Transverse colon (tissue), 4 donors: ENCODE measurements at regions not wholly inside any gene's neighbourhood (a gene's known extent, or its start where the extent isn't known, plus 50 kb on each side); places are given as distances from the start of the nearest gene placed in this dataset.

Experiments used
- EP300 ChIP-seq: sonication (generic); formaldehyde crosslinking; IDR thresholded peaks from one replicate; pipeline ENCODE4 v1.6.1; 2017; ENCODE audit warnings: antibody characterized with exemption, low read depth
- POLR2A ChIP-seq: fragments of 450-650 bp; IDR thresholded peaks from one replicate; pipeline ENCODE4 v1.6.1; 2016; ENCODE audit warnings: antibody characterized with exemption, mild to moderate bottlenecking, moderate library complexity
- POLR2AphosphoS5 ChIP-seq, 3 donors: sonication (generic); formaldehyde crosslinking; IDR thresholded peaks; one replicate each; pipeline ENCODE4 v1.6.1; 2016; ENCODE audit warnings: antibody characterized with exemption in 3 of 3
- TF ChIP-seq, protein P1 (sequence below), 5 experiments: fragments of 200-600 bp in 3 of 5; fragments of 450-650 bp in 2 of 5; sonication (generic) in 3 of 5; IDR thresholded peaks; 1 replicate in 2 of 5; 2 replicates in 3 of 5; pipeline ENCODE4 v1.5.1; 2016 to 2017; ENCODE audit warnings: antibody characterized with exemption in 5 of 5, inconsistent platforms in 3 of 5, mild to moderate bottlenecking in 2 of 5, moderate library complexity in 1 of 5

DNA sequence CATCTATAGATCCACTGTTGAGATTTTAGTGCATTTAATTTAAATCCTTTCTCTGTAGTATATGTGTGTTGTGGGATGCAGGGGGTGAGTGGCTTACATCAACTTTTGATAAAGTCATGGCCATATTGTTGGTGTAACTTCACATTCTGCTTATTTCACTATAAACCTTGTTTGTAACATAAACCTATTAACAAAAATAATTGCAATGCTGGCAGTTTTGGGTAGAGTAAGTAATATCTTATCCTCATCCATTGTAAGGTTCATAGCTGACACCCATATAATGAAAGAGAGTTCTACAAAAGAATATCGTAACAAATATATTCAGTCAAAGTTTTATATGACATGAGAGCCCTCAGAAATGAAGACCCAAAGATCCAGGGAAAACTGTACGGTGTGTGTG, 601.7 kb upstream of the ANO3 start:
- TF ChIP-seq POLR2A: no peak
- TF ChIP-seq, protein P1, sequence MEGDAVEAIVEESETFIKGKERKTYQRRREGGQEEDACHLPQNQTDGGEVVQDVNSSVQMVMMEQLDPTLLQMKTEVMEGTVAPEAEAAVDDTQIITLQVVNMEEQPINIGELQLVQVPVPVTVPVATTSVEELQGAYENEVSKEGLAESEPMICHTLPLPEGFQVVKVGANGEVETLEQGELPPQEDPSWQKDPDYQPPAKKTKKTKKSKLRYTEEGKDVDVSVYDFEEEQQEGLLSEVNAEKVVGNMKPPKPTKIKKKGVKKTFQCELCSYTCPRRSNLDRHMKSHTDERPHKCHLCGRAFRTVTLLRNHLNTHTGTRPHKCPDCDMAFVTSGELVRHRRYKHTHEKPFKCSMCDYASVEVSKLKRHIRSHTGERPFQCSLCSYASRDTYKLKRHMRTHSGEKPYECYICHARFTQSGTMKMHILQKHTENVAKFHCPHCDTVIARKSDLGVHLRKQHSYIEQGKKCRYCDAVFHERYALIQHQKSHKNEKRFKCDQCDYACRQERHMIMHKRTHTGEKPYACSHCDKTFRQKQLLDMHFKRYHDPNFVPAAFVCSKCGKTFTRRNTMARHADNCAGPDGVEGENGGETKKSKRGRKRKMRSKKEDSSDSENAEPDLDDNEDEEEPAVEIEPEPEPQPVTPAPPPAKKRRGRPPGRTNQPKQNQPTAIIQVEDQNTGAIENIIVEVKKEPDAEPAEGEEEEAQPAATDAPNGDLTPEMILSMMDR (IDR thresholded peaks at IDR 0.05): no peak
- TF ChIP-seq POLR2AphosphoS5 (IDR thresholded peaks at IDR 0.05): no peak
- TF ChIP-seq EP300: no peak
